Keratinocyte (primary cell): ENCODE measurements at regions not wholly inside any gene's neighbourhood (a gene's known extent, or its start where the extent isn't known, plus 50 kb on each side); places are given as distances from the start of the nearest gene placed in this dataset.

Source experiments
- DNase-seq: peaks from one replicate; pipeline ENCODE4 v3.0.0-alpha.2; 2011; ENCODE audit warnings: low read depth, missing footprints, low spot score
- FAIRE-seq: peaks from 2 replicates; lab custom pipeline; 2011; peaks lifted over from hg19 to GRCh38; lab: Jason Lieb, UNC
- H2AFZ ChIP-seq: 2 replicates; pipeline ENCODE4 v1.6.0; 2012; ENCODE audit warnings: low read length, control low read depth, inconsistent platforms; ENCODE audit not compliant: control insufficient read depth
- H3K27ac ChIP-seq: 2 replicates; pipeline ENCODE4 v1.5.1; 2011; ENCODE audit warnings: low read length; ENCODE audit not compliant: control insufficient read depth, insufficient read depth
- H3K27me3 ChIP-seq: 3 replicates; pipeline ENCODE4 v1.6.0; 2011; ENCODE audit warnings: low read length; ENCODE audit not compliant: control insufficient read depth, insufficient read depth; ENCODE audit errors: extremely low read depth
- H3K36me3 ChIP-seq, 2 experiments: 2 replicates in 1 of 2; 3 replicates in 1 of 2; pipeline ENCODE4 v1.5.1; 2011; ENCODE audit warnings: low read length in 2 of 2, mild to moderate bottlenecking in 1 of 2; ENCODE audit not compliant: control insufficient read depth in 2 of 2, insufficient read depth in 2 of 2; ENCODE audit errors: extremely low read depth in 1 of 2
- H3K4me1 ChIP-seq: 3 replicates; pipeline ENCODE4 v1.5.1; 2011; ENCODE audit warnings: low read length; ENCODE audit not compliant: control insufficient read depth, insufficient read depth; ENCODE audit errors: extremely low read depth
- H3K4me2 ChIP-seq: 3 replicates; pipeline ENCODE4 v1.6.0; 2011; ENCODE audit warnings: low read depth, low read length; ENCODE audit not compliant: control insufficient read depth, insufficient read depth; ENCODE audit errors: extremely low read depth
- H3K4me3 ChIP-seq, 3 experiments: fragments of 200-600 bp in 1 of 3; sonication (generic) in 1 of 3; 2 replicates in 2 of 3; 3 replicates in 1 of 3; pipeline ENCODE4 v1.5.1; 2011 to 2016; ENCODE audit warnings: low read length in 3 of 3, mild to moderate bottlenecking in 3 of 3, control low read depth in 2 of 3, inconsistent platforms in 1 of 3, low read depth in 1 of 3, mixed read lengths in 1 of 3, mixed run types in 1 of 3, moderate library complexity in 1 of 3; ENCODE audit not compliant: control insufficient read depth in 2 of 3, insufficient read depth in 2 of 3; ENCODE audit errors: extremely low read depth in 1 of 3
- H3K79me2 ChIP-seq: 2 replicates; pipeline ENCODE4 v1.6.0; 2012; ENCODE audit warnings: low read length; ENCODE audit not compliant: control insufficient read depth, insufficient read depth
- H3K9ac ChIP-seq: 3 replicates; pipeline ENCODE4 v1.6.0; 2011; ENCODE audit warnings: low read length; ENCODE audit not compliant: control insufficient read depth, insufficient read depth; ENCODE audit errors: extremely low read depth
- H3K9me1 ChIP-seq: 3 replicates; pipeline ENCODE4 v1.6.0; 2011; ENCODE audit warnings: low read length; ENCODE audit not compliant: control insufficient read depth, insufficient read depth; ENCODE audit errors: extremely low read depth
- H3K9me3 ChIP-seq: 2 replicates; pipeline ENCODE4 v1.5.1; 2012; ENCODE audit warnings: low read depth, low read length; ENCODE audit not compliant: control insufficient read depth
- H4K20me1 ChIP-seq: 3 replicates; pipeline ENCODE4 v1.6.0; 2011; ENCODE audit warnings: low read length; ENCODE audit not compliant: control insufficient read depth, insufficient read depth; ENCODE audit errors: extremely low read depth
- EZH2 ChIP-seq: IDR thresholded peaks from one replicate; pipeline ENCODE4 v1.6.1; 2012; ENCODE audit warnings: inconsistent platforms, mild to moderate bottlenecking, low read length, moderate library complexity
- dilution Hi-C: fragments of 300-500 bp; cut with MboI; formaldehyde crosslinking; loops from one replicate; pipeline ENCODE4 v1.7.0; 2020; ENCODE audit warnings: low sequenced_read_pairs; ENCODE audit not compliant: extremely low pct_ligation_motif_present
- TF ChIP-seq, protein P1 (sequence below), 3 experiments: IDR thresholded peaks in 1 of 3; conservative IDR thresholded peaks in 1 of 3; optimal IDR thresholded peaks in 1 of 3; 2 replicates in 2 of 3; 3 replicates in 1 of 3; pipeline versions ENCODE3 to v1.5.1; 2011; ENCODE audit warnings: low read length in 3 of 3, mild to moderate bottlenecking in 3 of 3, moderate library complexity in 2 of 3, control low read depth in 1 of 3, inconsistent platforms in 1 of 3; ENCODE audit not compliant: insufficient read depth in 2 of 3; ENCODE audit errors: extremely low read depth in 1 of 3

DNA sequence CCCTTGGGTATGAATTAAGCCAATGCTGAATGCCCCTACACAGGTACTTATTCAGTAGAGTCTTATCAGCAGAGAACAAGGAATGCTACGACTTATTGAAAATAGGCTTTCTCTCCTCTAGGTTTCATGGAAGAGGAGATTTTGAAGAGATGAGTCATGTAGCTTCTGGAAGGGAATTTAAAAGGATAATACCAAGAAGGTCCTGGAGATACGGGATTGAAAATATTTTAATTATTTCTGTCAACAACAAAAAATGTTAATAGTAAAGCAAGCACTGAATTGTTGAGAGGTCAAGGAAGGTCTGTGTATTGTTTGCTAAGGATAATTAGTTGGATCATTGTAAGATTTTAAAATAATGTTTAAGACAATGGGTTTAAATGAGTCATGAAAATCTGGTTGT is 293.0 kb upstream of the SPHKAP start:
- Histone ChIP-seq H3K4me2 (no peak overlapping the region), H3K9me3 (no peaks in the 10 kb centered on the region), H3K4me1 (no peaks in the 10 kb centered on the region), H3K27ac (no peak overlapping the region), H2AFZ (no peak overlapping the region), H3K4me3 (no peak overlapping the region), H3K9ac (no peak overlapping the region), H3K79me2 (no peaks in the 10 kb centered on the region), H3K9me1 (no peaks in the 10 kb centered on the region), H3K27me3 (no peaks in the 10 kb centered on the region), H4K20me1 (no peaks in the 10 kb centered on the region), H3K36me3 (no peaks in the 10 kb centered on the region)
- no peak for FAIRE-seq
- no peak for DNase-seq
- dilution Hi-C loops, result no loop called here
- no peak for TF ChIP-seq EZH2
- TF ChIP-seq, protein P1, sequence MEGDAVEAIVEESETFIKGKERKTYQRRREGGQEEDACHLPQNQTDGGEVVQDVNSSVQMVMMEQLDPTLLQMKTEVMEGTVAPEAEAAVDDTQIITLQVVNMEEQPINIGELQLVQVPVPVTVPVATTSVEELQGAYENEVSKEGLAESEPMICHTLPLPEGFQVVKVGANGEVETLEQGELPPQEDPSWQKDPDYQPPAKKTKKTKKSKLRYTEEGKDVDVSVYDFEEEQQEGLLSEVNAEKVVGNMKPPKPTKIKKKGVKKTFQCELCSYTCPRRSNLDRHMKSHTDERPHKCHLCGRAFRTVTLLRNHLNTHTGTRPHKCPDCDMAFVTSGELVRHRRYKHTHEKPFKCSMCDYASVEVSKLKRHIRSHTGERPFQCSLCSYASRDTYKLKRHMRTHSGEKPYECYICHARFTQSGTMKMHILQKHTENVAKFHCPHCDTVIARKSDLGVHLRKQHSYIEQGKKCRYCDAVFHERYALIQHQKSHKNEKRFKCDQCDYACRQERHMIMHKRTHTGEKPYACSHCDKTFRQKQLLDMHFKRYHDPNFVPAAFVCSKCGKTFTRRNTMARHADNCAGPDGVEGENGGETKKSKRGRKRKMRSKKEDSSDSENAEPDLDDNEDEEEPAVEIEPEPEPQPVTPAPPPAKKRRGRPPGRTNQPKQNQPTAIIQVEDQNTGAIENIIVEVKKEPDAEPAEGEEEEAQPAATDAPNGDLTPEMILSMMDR (optimal IDR thresholded peaks at IDR 0.05 in 1 of 3, IDR thresholded peaks at IDR 0.05 in 1 of 3, conservative IDR thresholded peaks at IDR 0.05 in 1 of 3; ENCODE audit: extremely low read depth in 1 of 3, insufficient read depth in 2 of 3, low read length in 3 of 3), result no peak

GRCh38 chr2:228469721-228470120 is 288.2 kb upstream of the SPHKAP start:
- H3K4me3 ChIP-seq, result no peak overlapping the region
- TF ChIP-seq, protein P1 (optimal IDR thresholded peaks at IDR 0.05 in 1 of 3, IDR thresholded peaks at IDR 0.05 in 1 of 3, conservative IDR thresholded peaks at IDR 0.05 in 1 of 3; ENCODE audit: extremely low read depth in 1 of 3, insufficient read depth in 2 of 3, low read length in 3 of 3), result no peak
- no peak for TF ChIP-seq EZH2
- no peak overlapping the region for H3K9ac ChIP-seq
- dilution Hi-C loops, result no loop called here
- no peaks in the 10 kb centered on the region for H3K9me1 ChIP-seq
- H3K27ac ChIP-seq, result no peak overlapping the region
- DNase-seq (no peak), FAIRE-seq (no peak)
- no peaks in the 10 kb centered on the region for H3K4me1 ChIP-seq
- H3K9me3 ChIP-seq, result no peaks in the 10 kb centered on the region
- H2AFZ ChIP-seq, result no peak overlapping the region
- no peaks in the 10 kb centered on the region for H3K36me3 ChIP-seq
- H3K4me2 ChIP-seq, result no peak overlapping the region
- no peaks in the 10 kb centered on the region for H3K79me2 ChIP-seq
- H4K20me1 ChIP-seq, result no peaks in the 10 kb centered on the region
- no peaks in the 10 kb centered on the region for H3K27me3 ChIP-seq
